Neural progenitor cell (in vitro differentiated cells): ENCODE measurements at regions not wholly inside any gene's neighbourhood (a gene's known extent, or its start where the extent isn't known, plus 50 kb on each side); places are given as distances from the start of the nearest gene placed in this dataset.

ENCODE experiments used
- DNase-seq: peaks from one replicate; pipeline ENCODE4 v3.0.0-alpha.2; 2016; ENCODE audit warnings: low spot score
- H2AFZ ChIP-seq: fragments of 200-600 bp; sonication (generic); replicated peaks from 2 replicates; pipeline ENCODE4 v1.6.1; 2016; ENCODE audit warnings: antibody characterized with exemption
- H3F3A ChIP-seq: fragments of 200-600 bp; sonication (generic); 2 replicates; pipeline ENCODE4 v1.6.1; 2016; ENCODE audit warnings: antibody characterized with exemption, low read depth
- H3K27ac ChIP-seq: fragments of 200-600 bp; sonication (generic); 2 replicates; pipeline ENCODE4 v1.5.1; 2016; ENCODE audit warnings: mild to moderate bottlenecking
- H3K27me3 ChIP-seq: fragments of 200-600 bp; sonication (generic); 2 replicates; pipeline ENCODE4 v1.6.1; 2016; ENCODE audit warnings: mild to moderate bottlenecking, moderate library complexity
- H3K36me3 ChIP-seq: fragments of 200-600 bp; sonication (generic); 2 replicates; pipeline ENCODE4 v1.5.1; 2016
- H3K4me1 ChIP-seq: fragments of 200-600 bp; sonication (generic); 2 replicates; pipeline ENCODE4 v1.6.1; 2016; ENCODE audit warnings: mixed run types
- H3K4me2 ChIP-seq: fragments of 200-600 bp; sonication (generic); 2 replicates; pipeline ENCODE4 v1.6.1; 2016
- H3K4me3 ChIP-seq: fragments of 200-600 bp; sonication (generic); 2 replicates; pipeline ENCODE4 v1.5.1; 2016
- H3K79me2 ChIP-seq: fragments of 200-600 bp; sonication (generic); 2 replicates; pipeline ENCODE4 v1.6.1; 2016; ENCODE audit warnings: low read depth
- H3K9ac ChIP-seq: fragments of 200-600 bp; sonication (generic); 2 replicates; pipeline ENCODE4 v1.6.1; 2016
- H3K9me3 ChIP-seq: fragments of 200-600 bp; sonication (generic); 2 replicates; pipeline ENCODE4 v1.5.1; 2016; ENCODE audit warnings: low read depth
- H4K20me1 ChIP-seq: fragments of 200-600 bp; sonication (generic); 2 replicates; pipeline ENCODE4 v1.6.1; 2016; ENCODE audit warnings: low read depth
- H3K27ac Mint-ChIP-seq: 3 replicates; pipeline ENCODE4 v1.8.0; 2021; ENCODE audit warnings: mixed read lengths
- H3K27me3 Mint-ChIP-seq: 2 replicates; pipeline ENCODE4 v1.8.0; 2022; ENCODE audit warnings: low read depth, mild to moderate bottlenecking, inconsistent platforms, moderate library complexity, mixed read lengths; ENCODE audit not compliant: insufficient read depth
- H3K36me3 Mint-ChIP-seq: 3 replicates; pipeline ENCODE4 v1.8.0; 2021; ENCODE audit warnings: mixed read lengths
- H3K4me1 Mint-ChIP-seq: 3 replicates; pipeline ENCODE4 v1.8.0; 2021; ENCODE audit warnings: mixed read lengths
- H3K4me3 Mint-ChIP-seq: 3 replicates; pipeline ENCODE4 v1.8.0; 2021; ENCODE audit warnings: mild to moderate bottlenecking, moderate library complexity, mixed read lengths
- H3K9me3 Mint-ChIP-seq: 3 replicates; pipeline ENCODE4 v1.8.0; 2020; ENCODE audit warnings: mixed read lengths
- CTCF ChIP-seq: fragments of 200-600 bp; sonication (generic); IDR thresholded peaks from 2 replicates; pipeline ENCODE4 v1.5.1; 2017; ENCODE audit warnings: antibody characterized with exemption, mild to moderate bottlenecking
- EZH2 ChIP-seq: fragments of 200-600 bp; sonication (generic); IDR thresholded peaks from 2 replicates; pipeline ENCODE4 v1.6.1; 2017; ENCODE audit warnings: antibody characterized with exemption, mild to moderate bottlenecking, moderate library complexity
- EZH2phosphoT487 ChIP-seq: fragments of 200-600 bp; sonication (generic); IDR thresholded peaks from 2 replicates; pipeline ENCODE4 v1.6.1; 2017; ENCODE audit warnings: antibody characterized with exemption

- H3K9me3 ChIP-seq: no peaks in the 10 kb centered on the region
- H3K4me2 ChIP-seq: no peak overlapping the region
- H3K27me3 Mint-ChIP-seq: no peaks in the 10 kb centered on the region
- H3K27ac ChIP-seq: no peak overlapping the region
- no peak overlapping the region for H3K9ac ChIP-seq
- H4K20me1 ChIP-seq: no peaks in the 10 kb centered on the region
- H3K79me2 ChIP-seq: no peaks in the 10 kb centered on the region
- H3K4me3 Mint-ChIP-seq: no peak overlapping the region
- no peak overlapping the region for H2AFZ ChIP-seq
- no peak overlapping the region for H3K27ac Mint-ChIP-seq
- H3K4me1 ChIP-seq: no peaks in the 10 kb centered on the region
- H3K27me3 ChIP-seq: no peaks in the 10 kb centered on the region
- no peaks in the 10 kb centered on the region for H3K4me1 Mint-ChIP-seq
- TF ChIP-seq EZH2: no peak
- no peak for DNase-seq
- no peaks in the 10 kb centered on the region for H3K36me3 ChIP-seq
- no peaks in the 10 kb centered on the region for H3K36me3 Mint-ChIP-seq
- no peaks in the 10 kb centered on the region for H3K9me3 Mint-ChIP-seq
- no peak overlapping the region for H3K4me3 ChIP-seq
- H3F3A ChIP-seq: no peaks in the 10 kb centered on the region
These were observed 922.1 kb downstream of the EPHA7 start for GRCh38 chr6:92497281-92497680.

DNA sequence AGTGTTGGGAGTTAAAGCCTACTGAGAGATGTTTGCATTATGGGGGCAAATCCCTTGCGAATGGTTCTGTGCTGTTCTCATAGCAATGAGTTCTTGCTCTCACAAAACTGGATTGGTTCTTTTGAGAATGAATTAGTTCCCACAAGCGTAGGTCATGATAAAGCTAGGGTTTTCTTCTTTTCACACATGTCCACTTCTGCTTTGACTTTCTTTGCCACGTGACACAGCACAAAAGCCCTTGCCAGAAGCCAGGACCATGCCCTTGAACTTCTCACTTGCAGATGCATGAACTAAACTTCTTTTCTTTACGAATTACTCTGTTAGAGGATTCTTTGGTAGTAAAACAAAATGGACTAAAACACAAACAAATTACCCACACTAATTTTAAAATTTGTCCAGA is 922.8 kb downstream of the EPHA7 start:
- H3K79me2 ChIP-seq: no peaks in the 10 kb centered on the region
- no peaks in the 10 kb centered on the region for H3K4me1 Mint-ChIP-seq
- no peak for DNase-seq
- no peak overlapping the region for H3K4me2 ChIP-seq
- no peaks in the 10 kb centered on the region for H3K27me3 ChIP-seq
- no peaks in the 10 kb centered on the region for H3F3A ChIP-seq
- H3K9ac ChIP-seq: no peak overlapping the region
- H3K27ac ChIP-seq: no peak overlapping the region
- no peak overlapping the region for H2AFZ ChIP-seq
- no peaks in the 10 kb centered on the region for H3K9me3 ChIP-seq
- no peaks in the 10 kb centered on the region for H3K36me3 Mint-ChIP-seq
- no peaks in the 10 kb centered on the region for H4K20me1 ChIP-seq
- no peaks in the 10 kb centered on the region for H3K36me3 ChIP-seq
- no peak overlapping the region for H3K4me3 Mint-ChIP-seq
- no peaks in the 10 kb centered on the region for H3K27me3 Mint-ChIP-seq
- H3K9me3 Mint-ChIP-seq: no peaks in the 10 kb centered on the region
- H3K4me1 ChIP-seq: no peaks in the 10 kb centered on the region
- H3K4me3 ChIP-seq: no peak overlapping the region
- no peak overlapping the region for H3K27ac Mint-ChIP-seq
- TF ChIP-seq EZH2: no peak
- TF ChIP-seq EZH2phosphoT487: no peak
- TF ChIP-seq CTCF: no peak

DNA sequence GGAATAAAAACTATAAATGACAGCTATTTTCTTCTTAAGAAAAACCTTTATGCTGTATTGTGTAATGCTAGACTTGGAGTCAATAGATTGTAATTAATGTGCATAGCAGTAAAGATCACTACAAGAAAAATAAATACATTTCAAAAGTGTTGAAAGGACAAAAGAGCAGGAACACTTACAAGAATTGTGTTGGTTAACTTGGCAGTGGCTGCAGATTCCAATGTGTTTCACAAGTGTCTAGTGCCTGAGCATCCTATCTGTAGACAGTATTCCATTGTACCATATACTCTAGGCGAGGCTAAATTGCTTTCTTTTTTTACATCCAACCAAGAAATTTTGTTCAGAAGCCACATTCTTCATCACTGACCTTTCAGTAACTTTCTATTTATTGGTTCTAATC is 924.1 kb downstream of the EPHA7 start:
- H3K4me2 ChIP-seq: no peak overlapping the region
- no peaks in the 10 kb centered on the region for H3K79me2 ChIP-seq
- H3K4me1 Mint-ChIP-seq: no peaks in the 10 kb centered on the region
- no peaks in the 10 kb centered on the region for H3K27me3 Mint-ChIP-seq
- no peaks in the 10 kb centered on the region for H3K4me1 ChIP-seq
- H3K9ac ChIP-seq: no peak overlapping the region
- no peak overlapping the region for H2AFZ ChIP-seq
- H3K27ac ChIP-seq: no peak overlapping the region
- no peaks in the 10 kb centered on the region for H4K20me1 ChIP-seq
- no peaks in the 10 kb centered on the region for H3K27me3 ChIP-seq
- H3K4me3 Mint-ChIP-seq: no peak overlapping the region
- H3K9me3 Mint-ChIP-seq: no peaks in the 10 kb centered on the region
- H3K9me3 ChIP-seq: no peaks in the 10 kb centered on the region
- no peak overlapping the region for H3K4me3 ChIP-seq
- no peak overlapping the region for H3K27ac Mint-ChIP-seq
- no peaks in the 10 kb centered on the region for H3K36me3 ChIP-seq
- no peak for TF ChIP-seq EZH2phosphoT487
- no peak for TF ChIP-seq EZH2
- no peaks in the 10 kb centered on the region for H3F3A ChIP-seq
- no peaks in the 10 kb centered on the region for H3K36me3 Mint-ChIP-seq
- no peak for DNase-seq

GRCh38 chr6:92485487-92485886 is 933.9 kb downstream of the EPHA7 start:
- Mint-ChIP-seq H3K4me3 (no peak overlapping the region), H3K4me1 (no peaks in the 10 kb centered on the region), H3K9me3 (peaks cover 6% of the 10 kb centered on the region), H3K27ac (no peak overlapping the region), H3K36me3 (no peaks in the 10 kb centered on the region), H3K27me3 (no peaks in the 10 kb centered on the region)
- Histone ChIP-seq H3K4me1 (no peaks in the 10 kb centered on the region), H3K9me3 (no peaks in the 10 kb centered on the region), H4K20me1 (no peaks in the 10 kb centered on the region), H3K9ac (no peak overlapping the region), H3F3A (no peaks in the 10 kb centered on the region), H3K27ac (no peak overlapping the region), H3K4me3 (no peak overlapping the region), H2AFZ (no peak overlapping the region), H3K4me2 (no peak overlapping the region), H3K36me3 (no peaks in the 10 kb centered on the region), H3K79me2 (no peaks in the 10 kb centered on the region), H3K27me3 (no peaks in the 10 kb centered on the region)
- no peak for TF ChIP-seq EZH2
- no peak for TF ChIP-seq CTCF
- no peak for TF ChIP-seq EZH2phosphoT487
- DNase-seq: no peak
